K562 (cell line): ENCODE measurements at regions not wholly inside any gene's neighbourhood (a gene's known extent, or its start where the extent isn't known, plus 50 kb on each side); places are given as distances from the start of the nearest gene placed in this dataset.

Experiments
- CTCF ChIP-seq, 3 experiments: IDR thresholded peaks in 2 of 3; conservative IDR thresholded peaks in 1 of 3; 2 replicates each; pipeline ENCODE4 v1.5.1; 2011 to 2012; ENCODE audit warnings: low read length in 3 of 3, mild to moderate bottlenecking in 3 of 3, control low read depth in 2 of 3, improper control_type of control experiment in 1 of 3, inconsistent platforms in 1 of 3, low read depth in 1 of 3, mixed read lengths in 1 of 3, moderate library complexity in 1 of 3; ENCODE audit not compliant: insufficient read depth in 2 of 3
- HNRNPK ChIP-seq: fragments of 200-400 bp; formaldehyde crosslinking; IDR thresholded peaks from one replicate; pipeline ENCODE4 v1.6.1; 2018; ENCODE audit warnings: mild to moderate bottlenecking, low read depth, low read length; ENCODE audit not compliant: poor library complexity, severe bottlenecking
- REST ChIP-seq, 2 experiments: fragments of 450-650 bp; formaldehyde crosslinking in 1 of 2; IDR thresholded peaks; 2 replicates each; pipeline versions ENCODE4 v1.4.0 to v1.6.1; 2014 to 2020; ENCODE audit warnings: mild to moderate bottlenecking in 2 of 2, borderline replicate concordance in 1 of 2, low read depth in 1 of 2
- SP2 ChIP-seq: IDR thresholded peaks from 2 replicates; pipeline ENCODE4 v1.6.1; 2011; ENCODE audit warnings: mild to moderate bottlenecking, low read depth, low read length, moderate library complexity; ENCODE audit not compliant: poor library complexity, severe bottlenecking; ENCODE audit errors: extremely low read depth
- SREBF2 ChIP-seq: sonication (generic); formaldehyde crosslinking; IDR thresholded peaks from 2 replicates; pipeline ENCODE4 v1.4.0; 2020; ENCODE audit warnings: mild to moderate bottlenecking, missing genetic modification reagents
- ZFX ChIP-seq: sonication (generic); formaldehyde crosslinking; IDR thresholded peaks from 2 replicates; pipeline ENCODE4 v1.8.0; 2022; ENCODE audit warnings: mild to moderate bottlenecking, missing genetic modification reagents, moderate library complexity
- TF ChIP-seq, protein P1 (sequence below), 2 experiments: fragments of 450-650 bp in 1 of 2; sonication (generic) in 1 of 2; formaldehyde crosslinking in 1 of 2; IDR thresholded peaks in 1 of 2; conservative IDR thresholded peaks in 1 of 2; 2 replicates each; pipeline versions ENCODE4 v1.6.1 to v1.8.1; 2016 to 2023; ENCODE audit warnings: mild to moderate bottlenecking in 2 of 2, moderate library complexity in 2 of 2, inconsistent platforms in 1 of 2, missing genetic modification reagents in 1 of 2

GRCh38 chr18:24827501-24827900 is 367.1 kb downstream of the HRH4 start:
- TF ChIP-seq SP2, result no peak
- TF ChIP-seq ZFX (CRISPR knock-in tag), result no peak
- no peak for TF ChIP-seq REST (IDR thresholded peaks at IDR 0.05; ENCODE audit: borderline replicate concordance)
- no peak for TF ChIP-seq REST (CRISPR knock-in tag; IDR thresholded peaks at IDR 0.05; ENCODE audit: low read depth)
- TF ChIP-seq HNRNPK, result no peak
- no peak for TF ChIP-seq CTCF (IDR thresholded peaks at IDR 0.05 in 2 of 3, conservative IDR thresholded peaks at IDR 0.05 in 1 of 3; ENCODE audit: insufficient read depth in 2 of 3, low read depth in 1 of 3, low read length in 3 of 3)
- no peak for TF ChIP-seq SREBF2 (CRISPR knock-in tag)
- TF ChIP-seq, protein P1, sequence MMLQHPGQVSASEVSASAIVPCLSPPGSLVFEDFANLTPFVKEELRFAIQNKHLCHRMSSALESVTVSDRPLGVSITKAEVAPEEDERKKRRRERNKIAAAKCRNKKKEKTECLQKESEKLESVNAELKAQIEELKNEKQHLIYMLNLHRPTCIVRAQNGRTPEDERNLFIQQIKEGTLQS (IDR thresholded peaks at IDR 0.05), result no peak
- TF ChIP-seq, protein P1 (CRISPR knock-in tag; conservative IDR thresholded peaks at IDR 0.05), result no peak
